K562 (cell line): ENCODE measurements at regions not wholly inside any gene's neighbourhood (a gene's known extent, or its start where the extent isn't known, plus 50 kb on each side); places are given as distances from the start of the nearest gene placed in this dataset.

Experiments
- ATAC-seq: fragments of 200-7000 bp; cut with Tn5 transposase; 3 replicates; pipeline ENCODE4 v1.9.1; 2020; ENCODE audit warnings: moderate library complexity
- BruUV-seq: library from RNA; stranded (reverse); fragments of 400-500 nt; replicated peaks from 2 replicates; lab custom pipeline; 2021; lab: Mats Ljungman, UMichigan
- CTCF ChIA-PET: fragments of 300-600 bp; formaldehyde crosslinking; extraction: SDS; loops from one replicate; lab custom pipeline; 2021; ENCODE audit warnings: low intra/inter-chr PET ratio; lab: Yijun Ruan, JAX
- POLR2A ChIA-PET: fragments of 300-600, 350-650 bp; sonication (Branson Sonifier 250); formaldehyde crosslinking; extraction: SDS; loops from one replicate; lab custom pipeline; 2021; ENCODE audit warnings: antibody characterized with exemption, inconsistent platforms; lab: Yijun Ruan, JAX
- DNase-seq, 4 experiments: peaks; one replicate each; pipeline versions ENCODE4 v3.0.0 to v3.0.0-alpha.2; 2011 to 2018; ENCODE audit warnings: low spot score in 3 of 4, mixed read lengths in 3 of 4; ENCODE audit errors: extremely low read depth in 1 of 4
- FAIRE-seq: peaks from 2 replicates; lab custom pipeline; 2011; peaks lifted over from hg19 to GRCh38; lab: Jason Lieb, UNC
- H2AFZ ChIP-seq: 2 replicates; pipeline ENCODE4 v1.6.0; 2011; ENCODE audit warnings: low read depth, low read length, control low read depth, inconsistent platforms
- H3K27ac ChIP-seq: fragments of 200-600 bp; 3 replicates; pipeline ENCODE4 v1.8.0; 2011; ENCODE audit warnings: low read depth, mild to moderate bottlenecking, control low read depth, inconsistent platforms, low read length, moderate library complexity, mixed read lengths; ENCODE audit errors: extremely low read depth
- H3K27me3 ChIP-seq, 2 experiments: fragments of 300-600 bp in 1 of 2; 2 replicates in 1 of 2; 3 replicates in 1 of 2; pipeline versions ENCODE4 v1.6.0 to v1.8.0; 2011; ENCODE audit warnings: inconsistent platforms in 2 of 2, low read length in 2 of 2, mild to moderate bottlenecking in 1 of 2, mixed read lengths in 1 of 2, moderate library complexity in 1 of 2; ENCODE audit not compliant: control insufficient read depth in 2 of 2, insufficient read depth in 2 of 2
- H3K36me3 ChIP-seq: fragments of 300-600 bp; 3 replicates; pipeline ENCODE4 v1.8.0; 2011; ENCODE audit warnings: mild to moderate bottlenecking, low read length, inconsistent platforms; ENCODE audit not compliant: control insufficient read depth, insufficient read depth
- H3K4me1 ChIP-seq, 2 experiments: fragments of 200-600 bp in 1 of 2; replicated peaks in 1 of 2; 2 replicates in 1 of 2; 3 replicates in 1 of 2; pipeline versions ENCODE4 v1.5.1 to v1.8.0; 2011; ENCODE audit warnings: inconsistent platforms in 2 of 2, low read length in 2 of 2, mild to moderate bottlenecking in 1 of 2, mixed read lengths in 1 of 2, moderate library complexity in 1 of 2; ENCODE audit not compliant: control insufficient read depth in 2 of 2, insufficient read depth in 2 of 2
- H3K4me2 ChIP-seq: 2 replicates; pipeline ENCODE4 v1.6.1; 2011; ENCODE audit warnings: low read length, control low read depth, inconsistent platforms, mixed read lengths; ENCODE audit not compliant: insufficient read depth
- H3K4me3 ChIP-seq: fragments of 200-600 bp; sonication (generic), shearing (Covaris generic); 2 replicates; pipeline ENCODE4 v1.5.1; 2016; ENCODE audit warnings: control low read depth, inconsistent platforms
- H3K79me2 ChIP-seq: fragments of 200-600 bp; 3 replicates; pipeline ENCODE4 v1.8.0; 2011; ENCODE audit warnings: low read length, inconsistent platforms; ENCODE audit not compliant: control insufficient read depth, insufficient read depth
- H3K9ac ChIP-seq, 2 experiments: 2 replicates each; pipeline versions ENCODE4 v1.6.0 to v1.6.1; 2011; ENCODE audit warnings: low read depth in 2 of 2, low read length in 2 of 2, control low read depth in 1 of 2, inconsistent platforms in 1 of 2, mild to moderate bottlenecking in 1 of 2, mixed read lengths in 1 of 2; ENCODE audit not compliant: insufficient read depth in 1 of 2
- H3K9me1 ChIP-seq: one replicate; pipeline ENCODE4 v1.6.0; 2011; ENCODE audit warnings: inconsistent platforms, mild to moderate bottlenecking, low read length, moderate library complexity; ENCODE audit not compliant: control insufficient read depth, insufficient read depth
- H3K9me3 ChIP-seq: replicated peaks from 2 replicates; pipeline ENCODE4 v1.5.1; 2011; ENCODE audit warnings: low read depth, low read length, inconsistent platforms; ENCODE audit not compliant: control insufficient read depth, insufficient read depth
- H4K20me1 ChIP-seq: replicated peaks from 2 replicates; pipeline ENCODE4 v1.6.1; 2011; ENCODE audit warnings: low read length, inconsistent platforms, mixed read lengths; ENCODE audit not compliant: control insufficient read depth, insufficient read depth
- BHLHE40 ChIP-seq: IDR thresholded peaks from 2 replicates; pipeline ENCODE4 v1.6.1; 2011; ENCODE audit warnings: low read length, improper control_type of control experiment
- CHCHD3 ChIP-seq: fragments of 250-450 bp; sonication (Bioruptor Pico); IDR thresholded peaks from 2 replicates; pipeline ENCODE4 v2.1.2; 2022; ENCODE audit warnings: mild to moderate bottlenecking
- CREM ChIP-seq: IDR thresholded peaks from 2 replicates; pipeline ENCODE4 v1.6.1; 2014; ENCODE audit warnings: antibody characterized with exemption, low read depth
- DLX4 ChIP-seq: fragments of 250-450 bp; sonication (Bioruptor Pico); IDR thresholded peaks from 2 replicates; pipeline ENCODE4 v1.6.1; 2021; ENCODE audit warnings: mild to moderate bottlenecking
- DMBX1 ChIP-seq: fragments of 250-450 bp; sonication (Bioruptor Pico); IDR thresholded peaks from 2 replicates; pipeline ENCODE4 v1.8.0; 2022; ENCODE audit warnings: inconsistent platforms, mild to moderate bottlenecking, moderate library complexity, borderline replicate concordance
- EP400 ChIP-seq: fragments of 450-650 bp; IDR thresholded peaks from 2 replicates; pipeline ENCODE4 v1.6.1; 2017; ENCODE audit warnings: antibody characterized with exemption, mild to moderate bottlenecking, moderate library complexity
- HMG20A ChIP-seq: fragments of 450-650 bp; formaldehyde crosslinking; conservative IDR thresholded peaks from 2 replicates; pipeline ENCODE4 v1.4.0; 2020; ENCODE audit warnings: mild to moderate bottlenecking, mixed read lengths
- ID3 ChIP-seq, 2 experiments: fragments of 250-450 bp in 1 of 2; fragments of 450-650 bp in 1 of 2; sonication (Bioruptor Pico) in 1 of 2; IDR thresholded peaks; 2 replicates each; pipeline versions ENCODE4 v1.6.1 to v1.8.0; 2016 to 2021; ENCODE audit warnings: mild to moderate bottlenecking in 2 of 2, moderate library complexity in 2 of 2, missing compliant biosample characterization in 1 of 2, missing genetic modification characterization in 1 of 2
- KLF6 ChIP-seq: fragments of 250-450 bp; sonication (Bioruptor Pico); IDR thresholded peaks from 2 replicates; pipeline ENCODE4 v1.4.0; 2020; ENCODE audit warnings: mild to moderate bottlenecking, moderate library complexity, borderline replicate concordance
- MITF ChIP-seq: IDR thresholded peaks from 2 replicates; pipeline ENCODE4 v1.6.1; 2014; ENCODE audit warnings: antibody characterized with exemption
- MNT ChIP-seq, 2 experiments: fragments of 450-650 bp; conservative IDR thresholded peaks; 2 replicates each; pipeline ENCODE4 v1.6.1; 2017; ENCODE audit warnings: mild to moderate bottlenecking in 2 of 2, moderate library complexity in 2 of 2
- NFXL1 ChIP-seq: fragments of 450-650 bp; formaldehyde crosslinking; IDR thresholded peaks from 2 replicates; pipeline ENCODE4 v1.4.0; 2021; ENCODE audit warnings: mild to moderate bottlenecking
- ZBTB9 ChIP-seq: fragments of 450-650 bp; formaldehyde crosslinking; IDR thresholded peaks from 2 replicates; pipeline ENCODE4 v1.4.0; 2020; ENCODE audit warnings: mild to moderate bottlenecking, moderate library complexity
- WGBS: fragments of 100-300 bp; shearing (Covaris generic); methylation state at CpG from one replicate; pipeline ENCODE4 v1.1.6; 2016; ENCODE audit warnings: low coverage, mixed read lengths; ENCODE audit not compliant: insufficient coverage; ENCODE audit errors: missing lambda C conversion rate; 5-methylcytosine and 5-hydroxymethylcytosine counted together
- in situ Hi-C: fragments of 300-500 bp; cut with MboI; formaldehyde crosslinking; loops from 4 replicates; pipeline ENCODE4 v1.15.0; 2018; ENCODE audit warnings: inconsistent platforms, mixed read lengths
- intact Hi-C: fragments of 100-400 bp; cut with micrococcal nuclease; formaldehyde crosslinking; loops from 2 replicates; pipeline ENCODE4 v1.14.2; 2022

- no peak for FAIRE-seq
- H3K27me3 ChIP-seq = peaks cover 2 to 12% of the 10 kb centered on the region in 2 experiments; a peak in 1 of 5 replicates
- H3K9me1 ChIP-seq = no peaks in the 10 kb centered on the region
- POLR2A ChIA-PET = interaction anchor here (0.6 kb wide), 1 partner anchor 36 kb away, joined by 5 read pairs; no protein-coding TSS in a partner anchor
- no peak overlapping the region for H3K4me2 ChIP-seq
- in situ Hi-C loops = no loop called here
- H4K20me1 ChIP-seq = no peaks in the 10 kb centered on the region
- H3K36me3 ChIP-seq = no peaks in the 10 kb centered on the region
- no peaks in the 10 kb centered on the region for H3K9me3 ChIP-seq
- no peaks in the 10 kb centered on the region for H3K79me2 ChIP-seq
- no peak overlapping the region for H3K4me3 ChIP-seq
- no peak overlapping the region for H3K27ac ChIP-seq
- 0% methylated on average over 7 of the region's 7 CpGs for WGBS
- intact Hi-C loops = no loop called here
- H3K9ac ChIP-seq = no peak overlapping the region
- no peaks in the 10 kb centered on the region for H3K4me1 ChIP-seq
- ATAC-seq = no peak
- TF ChIP-seq MNT (conservative IDR thresholded peaks at IDR 0.05) = no peak
- TF ChIP-seq ID3 (CRISPR knock-in tag; IDR thresholded peaks at IDR 0.05) = no peak
- TF ChIP-seq ID3 (tag; IDR thresholded peaks at IDR 0.05) = no peak
- TF ChIP-seq HMG20A (CRISPR knock-in tag) = no peak
- TF ChIP-seq EP400 = no peak
- TF ChIP-seq BHLHE40 = no peak
- TF ChIP-seq MITF = no peak
- TF ChIP-seq CREM = no peak
- TF ChIP-seq DLX4 = no peak
- no peak for TF ChIP-seq KLF6
- no peak for TF ChIP-seq DMBX1
- no peak for TF ChIP-seq NFXL1
- no peak for TF ChIP-seq CHCHD3 (CRISPR knock-in tag)
- TF ChIP-seq ZBTB9 = no peak
- DNase-seq = no peak
- no peak overlapping the region for H2AFZ ChIP-seq
- CTCF ChIA-PET = no interaction called here
- no TSS peak for BruUV-seq
These were observed 176.0 kb downstream of the TMEM132E start for GRCh38 chr17:34755371-34755770.
